GM19023 (cell line): ENCODE measurements at regions not wholly inside any gene's neighbourhood (a gene's known extent, or its start where the extent isn't known, plus 50 kb on each side); places are given as distances from the start of the nearest gene placed in this dataset.

ENCODE experiments used
- ATAC-seq: cut with Tn5 transposase; IDR thresholded peaks from one replicate; pipeline ENCODE4 v1.9.1; 2021; ENCODE audit warnings: mild to moderate bottlenecking, moderate library complexity; ENCODE audit not compliant: unreplicated experiment

GRCh38 chr5:87877495-87877894 is 391.1 kb downstream of the TMEM161B start:
- no peak for ATAC-seq

- ATAC-seq, result no peak
Observed at GRCh38 chr5:87877023-87877422, 391.6 kb downstream of the TMEM161B start.

DNA sequence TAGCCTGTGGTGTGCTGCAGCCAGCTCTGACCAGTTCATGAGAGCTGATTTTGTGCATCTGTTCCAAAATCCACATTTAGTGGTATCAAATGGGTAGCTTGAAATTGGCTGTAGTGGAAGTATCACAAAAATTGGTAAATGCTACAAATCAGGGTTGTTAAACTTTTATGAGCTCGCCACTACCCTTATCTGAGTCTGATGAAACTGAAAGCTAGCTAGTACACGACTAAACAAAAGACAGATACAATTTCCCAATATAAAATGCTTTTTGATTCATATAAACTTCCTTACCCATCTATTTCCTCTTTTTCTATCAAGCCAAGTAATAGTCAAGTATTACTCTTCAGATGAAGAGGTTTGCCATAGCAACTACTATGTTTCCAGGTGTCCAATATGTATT is 392.0 kb downstream of the TMEM161B start:
- ATAC-seq, result no peak

- ATAC-seq, result no peak
Observed at GRCh38 chr5:87872986-87873385, 395.7 kb downstream of the TMEM161B start.

DNA sequence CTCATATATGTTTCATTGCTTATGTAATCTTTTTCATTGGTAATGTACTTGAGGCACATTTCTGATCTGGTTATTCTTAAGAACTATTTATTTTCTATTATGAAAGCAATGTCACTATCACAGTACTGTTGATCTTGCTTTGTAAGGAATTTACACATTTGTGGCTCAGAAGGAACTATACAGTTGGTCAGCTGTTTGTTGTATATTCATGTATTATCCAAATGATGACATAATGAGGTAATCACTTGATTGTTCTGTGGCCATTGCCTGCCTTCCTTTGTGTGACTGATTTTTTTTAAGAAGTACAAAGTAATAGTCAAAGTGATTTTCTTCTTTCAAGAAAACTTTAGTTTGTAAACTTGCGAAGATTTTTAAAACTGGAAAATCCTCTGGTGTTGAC is 399.9 kb downstream of the TMEM161B start:
- no peak for ATAC-seq

DNA sequence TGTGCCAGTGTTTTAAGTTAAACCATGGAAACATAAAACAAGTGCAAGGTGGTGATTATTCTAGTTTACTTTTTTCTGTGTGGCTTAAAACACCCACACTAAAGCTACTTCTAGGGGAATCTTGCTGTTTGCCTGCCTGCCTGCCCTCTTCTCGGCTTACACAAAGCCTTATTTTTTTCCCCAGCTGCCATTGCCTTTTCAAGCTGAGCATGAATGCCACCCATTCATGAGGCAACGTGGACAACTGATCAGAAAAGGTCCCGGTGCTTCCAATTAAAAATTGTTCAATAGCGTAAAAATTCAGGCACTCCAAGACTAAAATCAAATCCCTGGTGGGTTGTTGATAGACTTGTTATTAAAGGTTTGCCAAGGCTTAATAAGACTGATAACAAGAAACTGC is 401.4 kb downstream of the TMEM161B start:
- no peak for ATAC-seq

- no peak for ATAC-seq
Observed at GRCh38 chr5:87853541-87853940, 415.1 kb downstream of the TMEM161B start.

- no peak for ATAC-seq
Observed at GRCh38 chr5:87851603-87852002, 417.0 kb downstream of the TMEM161B start.

DNA sequence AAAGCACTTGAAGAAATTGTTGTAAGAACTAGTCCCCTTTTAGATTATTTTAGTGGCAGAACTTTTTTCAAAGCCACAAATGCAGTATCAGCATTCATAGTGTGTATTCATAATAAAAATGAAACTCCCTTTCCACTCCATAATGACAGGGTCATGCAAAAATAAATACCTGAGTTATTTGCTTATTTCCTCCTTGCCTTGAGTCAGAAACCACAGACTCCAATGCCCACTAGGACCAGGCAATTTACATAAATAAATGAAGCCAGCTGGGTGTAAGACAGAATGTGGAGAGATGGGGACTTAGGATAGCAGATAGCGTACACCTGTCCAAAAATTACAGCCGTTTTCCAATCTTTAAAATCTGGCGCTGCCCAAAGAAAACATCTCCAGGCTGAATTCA is 417.8 kb downstream of the TMEM161B start:
- ATAC-seq, result no peak

DNA sequence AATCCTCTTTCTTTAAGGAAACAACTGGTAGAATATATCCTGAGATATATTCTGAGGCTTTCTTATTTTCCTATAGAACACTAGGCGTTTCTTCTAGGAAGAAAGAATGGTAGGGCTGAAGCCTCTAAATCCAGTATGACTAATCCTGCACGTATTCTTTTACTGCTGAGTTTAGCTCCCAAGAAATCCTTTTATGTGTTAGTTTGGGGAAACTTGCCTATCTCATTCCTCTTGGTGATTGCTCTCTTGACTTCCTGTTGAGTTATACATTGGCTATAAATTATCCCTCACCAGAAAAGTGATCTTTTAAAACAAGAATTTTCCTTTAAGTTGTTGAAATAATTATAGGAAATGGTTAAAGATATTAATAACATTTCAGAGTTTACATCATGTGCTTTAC is 422.9 kb downstream of the TMEM161B start:
- no peak for ATAC-seq

GRCh38 chr5:87844866-87845265 is 423.8 kb downstream of the TMEM161B start:
- no peak for ATAC-seq

- no peak for ATAC-seq
Observed at GRCh38 chr5:87844449-87844848, 424.2 kb downstream of the TMEM161B start.

- ATAC-seq, result no peak
Observed at GRCh38 chr5:87836696-87837095, 424.0 kb upstream of the CCNH start.

DNA sequence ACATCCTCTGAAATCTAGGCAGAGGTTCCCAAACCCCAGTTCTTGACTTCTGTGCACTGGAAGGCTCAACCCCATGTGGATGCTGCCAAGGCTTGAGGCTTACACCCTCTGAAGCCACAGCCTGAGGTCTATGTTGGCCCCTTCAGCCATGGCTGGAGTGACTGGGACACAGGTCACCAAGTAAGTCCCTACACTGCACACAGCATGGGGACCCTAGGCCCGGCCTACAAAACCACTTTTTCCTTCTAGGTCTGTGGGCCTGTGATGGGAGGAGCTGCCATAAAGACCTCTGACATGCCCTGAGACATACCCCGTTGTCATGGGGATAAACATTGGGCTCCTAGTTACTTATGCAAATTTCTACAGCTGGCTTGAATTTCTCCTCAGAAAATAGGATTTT is 418.8 kb upstream of the CCNH start:
- ATAC-seq, result no peak

DNA sequence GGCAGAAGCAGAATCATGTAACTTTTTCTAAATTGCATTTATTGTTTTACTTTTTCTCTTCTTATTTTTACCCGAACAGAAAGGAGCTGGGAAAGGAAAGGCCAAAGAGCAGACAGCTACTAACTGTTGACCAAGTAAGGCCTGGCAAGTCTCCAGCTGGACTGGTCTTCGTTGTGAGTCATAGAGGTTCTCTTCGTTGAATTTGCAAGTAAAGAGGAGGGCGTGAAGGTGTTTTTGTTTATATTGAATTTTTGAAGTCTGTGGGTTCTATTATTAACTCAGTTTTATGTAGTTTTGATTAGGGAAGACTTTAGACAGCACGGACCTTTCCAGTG is 416.5 kb upstream of the CCNH start:
- no peak for ATAC-seq

- ATAC-seq, result no peak
Observed at GRCh38 chr5:87828545-87829216, 416.0 kb upstream of the CCNH start.

DNA sequence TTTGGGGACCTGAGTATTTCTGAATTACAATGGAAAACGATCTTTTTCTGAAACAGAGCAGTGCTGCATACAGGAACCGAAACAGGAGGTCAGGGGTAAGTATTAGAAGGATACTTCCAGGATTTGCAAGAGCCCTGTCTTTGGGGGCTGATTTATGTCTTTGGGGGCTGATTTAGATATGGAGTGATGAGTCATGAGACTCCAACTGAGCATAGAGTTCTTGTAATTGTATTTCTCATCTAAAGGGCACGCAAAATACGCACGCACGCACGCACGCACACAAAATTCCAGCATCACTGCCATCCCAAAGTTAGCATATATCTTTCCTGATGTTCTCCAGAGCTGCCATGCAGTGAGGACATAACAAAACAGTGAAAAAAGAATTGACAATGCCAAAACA is 414.8 kb upstream of the CCNH start:
- no peak for ATAC-seq

DNA sequence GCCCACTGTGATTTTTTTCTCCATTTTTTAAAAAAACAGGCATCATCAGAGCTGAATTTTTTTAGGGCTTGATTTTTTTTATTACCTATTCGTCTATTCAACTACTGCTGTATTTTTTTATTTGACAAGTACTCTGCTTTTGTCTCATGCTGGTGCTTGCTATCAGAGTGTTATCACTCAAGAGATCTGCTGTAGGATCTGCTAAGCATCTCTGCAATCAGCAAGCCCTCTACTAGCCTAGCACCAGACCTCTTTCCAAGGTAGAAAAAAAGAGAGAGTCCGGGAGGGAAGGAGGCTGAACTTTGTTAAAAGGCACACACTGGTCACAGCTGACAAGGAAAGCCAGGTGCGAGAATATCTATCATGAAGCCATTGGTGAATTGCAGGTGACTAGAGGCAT is 413.8 kb upstream of the CCNH start:
- ATAC-seq, result no peak

DNA sequence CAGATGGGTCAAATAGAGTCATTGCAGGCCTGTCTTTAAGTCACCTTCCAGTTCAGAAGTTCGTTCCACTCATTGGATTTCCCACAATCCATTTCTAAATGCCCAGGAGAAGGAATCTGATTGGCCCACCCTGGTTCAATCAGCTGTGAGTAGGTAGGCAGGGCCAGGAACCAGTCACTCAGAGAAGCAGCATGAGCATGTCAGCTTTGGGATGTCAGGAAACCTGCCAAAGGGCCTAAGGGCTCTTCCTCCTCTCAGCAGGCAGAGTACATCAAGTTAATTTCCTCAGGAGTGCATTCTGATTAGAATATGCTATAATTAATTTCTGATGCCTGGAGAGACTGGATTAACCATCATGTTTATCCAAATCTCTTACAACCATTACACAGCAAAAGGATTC is 412.9 kb upstream of the CCNH start:
- no peak for ATAC-seq

DNA sequence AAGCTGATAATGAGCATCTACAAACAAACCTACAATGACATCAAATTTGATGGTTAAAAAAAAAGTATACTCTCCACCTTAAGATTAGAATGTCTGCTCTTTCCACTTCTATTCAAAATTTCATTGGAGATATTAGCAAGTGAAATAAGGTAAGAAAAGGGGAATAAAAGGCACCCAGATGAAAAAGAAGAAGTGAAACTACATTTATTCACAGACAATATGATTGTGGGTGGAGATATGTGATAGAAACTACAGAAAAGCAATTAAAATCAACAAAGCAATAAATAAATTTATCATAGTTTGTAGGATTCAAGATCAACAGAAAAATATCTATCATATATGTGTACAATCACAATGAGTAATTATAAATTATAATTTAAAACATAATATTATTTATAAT is 395.1 kb upstream of the CCNH start:
- ATAC-seq, result no peak

DNA sequence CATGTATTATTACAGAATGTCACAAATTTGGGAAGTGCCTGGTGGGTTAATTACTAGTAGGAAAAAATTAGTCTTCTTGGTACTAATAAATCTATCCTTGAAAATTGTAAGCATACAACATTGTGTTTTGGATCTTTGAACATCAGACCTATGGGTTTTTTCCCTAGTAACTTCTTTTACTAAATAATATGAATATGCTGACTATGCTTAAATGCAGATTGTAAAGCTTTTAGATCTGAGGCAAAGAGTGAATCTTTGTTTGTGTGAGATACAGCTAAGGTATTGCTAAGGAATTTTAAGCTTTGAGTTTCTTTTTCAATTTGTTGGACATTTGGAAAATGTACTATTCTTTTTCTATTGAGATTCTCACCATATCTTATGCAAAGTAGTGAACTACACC is 390.6 kb upstream of the CCNH start:
- no peak for ATAC-seq

DNA sequence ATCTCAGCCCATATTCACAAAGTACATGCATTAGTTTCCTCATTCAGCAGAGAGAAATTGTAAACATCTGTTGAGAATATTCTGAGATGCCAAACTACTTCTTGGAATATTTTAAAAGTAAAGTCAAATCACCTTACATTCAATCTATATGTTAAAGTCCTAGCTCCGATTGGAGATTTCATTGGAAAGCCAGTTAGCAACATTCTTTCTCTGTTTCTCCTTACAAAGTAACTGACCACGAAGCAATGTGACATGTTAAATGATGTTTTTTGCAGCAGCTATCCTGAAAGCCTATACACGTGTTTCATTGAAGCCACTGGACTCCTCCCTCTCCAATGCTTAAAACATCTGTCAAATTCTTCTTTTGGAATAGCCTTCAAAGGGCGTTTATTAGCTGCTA is 379.1 kb upstream of the CCNH start:
- no peak for ATAC-seq

GRCh38 chr5:87788416-87788815 is 375.7 kb upstream of the CCNH start:
- ATAC-seq, result no peak
